H1 (cell line): ENCODE measurements at regions not wholly inside any gene's neighbourhood (a gene's known extent, or its start where the extent isn't known, plus 50 kb on each side); places are given as distances from the start of the nearest gene placed in this dataset.

Source experiments
- ASH2L ChIP-seq: fragments of 200-600, 300-600 bp; sonication (generic); IDR thresholded peaks from one replicate; pipeline ENCODE4 v1.7.1; 2017; ENCODE audit warnings: low read length
- ATF2 ChIP-seq: IDR thresholded peaks from 2 replicates; pipeline ENCODE4 v1.6.1; 2012; ENCODE audit warnings: low read length, inconsistent platforms
- CEBPB ChIP-seq: IDR thresholded peaks from 2 replicates; pipeline ENCODE4 v1.6.1; 2012; ENCODE audit warnings: low read depth, low read length
- CHD1 ChIP-seq: IDR thresholded peaks from 2 replicates; pipeline ENCODE4 v1.6.1; 2012; ENCODE audit warnings: low read depth, low read length, improper control_type of control experiment
- MAX ChIP-seq: IDR thresholded peaks from 2 replicates; pipeline ENCODE4 v1.6.1; 2012; ENCODE audit warnings: inconsistent platforms
- PHF8 ChIP-seq: fragments of 200-600 bp; sonication (generic); conservative IDR thresholded peaks from 2 replicates; pipeline ENCODE4 v1.7.1; 2012; ENCODE audit warnings: low read depth, mild to moderate bottlenecking, inconsistent platforms, low read length, moderate library complexity
- POLR2A ChIP-seq, 2 experiments: IDR thresholded peaks; 1 replicate in 1 of 2; 2 replicates in 1 of 2; pipeline ENCODE4 v1.6.1; 2011; ENCODE audit warnings: low read depth in 2 of 2, low read length in 2 of 2, mild to moderate bottlenecking in 2 of 2; ENCODE audit errors: control extremely low read depth in 1 of 2
- RBBP5 ChIP-seq: IDR thresholded peaks from 2 replicates; pipeline ENCODE4 v1.7.1; 2012; ENCODE audit warnings: low read depth, mild to moderate bottlenecking, inconsistent platforms, low read length, moderate library complexity, borderline replicate concordance
- SAP30 ChIP-seq: fragments of 300-600 bp; sonication (generic); IDR thresholded peaks from 2 replicates; pipeline ENCODE4 v1.7.1; 2012; ENCODE audit warnings: low read length, moderate library complexity, mild to moderate bottlenecking, inconsistent platforms; ENCODE audit not compliant: insufficient read depth, insufficient replicate concordance

GRCh38 chr2:220673151-220673874 is 898.8 kb downstream of the EPHA4 start (continued):
- TF ChIP-seq ATF2 (no peak), RBBP5 (no peak), CHD1 (no peak), MAX (no peak), SAP30 (no peak), POLR2A (IDR thresholded peaks at IDR 0.05; ENCODE audit: control extremely low read depth in 1 of 2, low read depth in 2 of 2, low read length in 2 of 2) (no peak), PHF8 (no peak), CEBPB (no peak), ASH2L (no peak)
